ENCODE measurements at regions not wholly inside any gene's neighbourhood (a gene's known extent, or its start where the extent isn't known, plus 50 kb on each side); places are given as distances from the start of the nearest gene placed in this dataset.

GRCh38 chr3:146350852-146351251 is 99.9 kb upstream of the PLSCR4 start:
- WGBS (ENCODE audit: insufficient coverage): no CpG with 5 or more reads among the region's 2 CpGs
- H3K4me3 ChIP-seq (ENCODE audit: control extremely low read depth in 1 of 5, extremely low read depth in 1 of 5, insufficient read depth in 1 of 5, low read depth in 2 of 5, low read length in 4 of 5): no peak overlapping the region
- no peak overlapping the region for H3K4me2 ChIP-seq (replicated peaks; ENCODE audit: low read depth, low read length, poor library complexity, severe bottlenecking)
- no peaks in the 10 kb centered on the region for H4K20me1 ChIP-seq (ENCODE audit: control insufficient read depth, insufficient read depth, low read length, poor library complexity, severe bottlenecking)
- POLR2A ChIA-PET: no interaction called here
- no peak overlapping the region for H2AFZ ChIP-seq (ENCODE audit: insufficient read depth, low read depth, low read length, poor library complexity, severe bottlenecking)
- no peaks in the 10 kb centered on the region for H3K27me3 Mint-ChIP-seq
- no peak overlapping the region for H3K27ac ChIP-seq (ENCODE audit: low read length in 2 of 2)
- H3K4me1 ChIP-seq (ENCODE audit: control insufficient read depth in 2 of 2, insufficient read depth in 2 of 2, low read length in 2 of 2): no peaks in the 10 kb centered on the region
- no peaks in the 10 kb centered on the region for H3K27me3 ChIP-seq (replicated peaks in 1 of 4; ENCODE audit: control extremely low read depth in 1 of 4, control insufficient read depth in 3 of 4, insufficient read depth in 4 of 4, low read length in 3 of 4)
- TF ChIP-seq CTCF (IDR thresholded peaks at IDR 0.05): no peak
- no peak for TF ChIP-seq EZH2 (IDR thresholded peaks at IDR 0.05; ENCODE audit: borderline replicate concordance, insufficient read depth, low read depth, low read length, poor library complexity, severe bottlenecking)
- H3K4me1 Mint-ChIP-seq: no peaks in the 10 kb centered on the region
- H3K79me2 ChIP-seq (ENCODE audit: control insufficient read depth, insufficient read depth, low read length): no peaks in the 10 kb centered on the region
- peaks cover 2% of the 10 kb centered on the region for H3K9me3 Mint-ChIP-seq (ENCODE audit: insufficient read depth)
- H3K9me3 ChIP-seq (ENCODE audit: control extremely low read depth in 1 of 3, control insufficient read depth in 2 of 3, insufficient read depth in 1 of 3, low read length in 2 of 3): no peaks in the 10 kb centered on the region
- intact Hi-C loops (cut with micrococcal nuclease): no loop called here
- no peaks in the 10 kb centered on the region for H3K36me3 ChIP-seq (replicated peaks in 1 of 2; ENCODE audit: control extremely low read depth in 1 of 2, control insufficient read depth in 1 of 2, extremely low read depth in 1 of 2, insufficient read depth in 2 of 2, low read length in 1 of 2)
- H3K27ac Mint-ChIP-seq: no peak overlapping the region
- H3K9ac ChIP-seq (ENCODE audit: low read length): no peak overlapping the region
- no peak overlapping the region for H3K4me3 Mint-ChIP-seq
- CTCF ChIA-PET: no interaction called here
- no peak for DNase-seq
- ATAC-seq (ENCODE audit: low read depth): no peak

- Histone ChIP-seq H2AFZ (ENCODE audit: insufficient read depth, low read depth, low read length, poor library complexity, severe bottlenecking) (no peak overlapping the region), H3K9me3 (ENCODE audit: control extremely low read depth in 1 of 3, control insufficient read depth in 2 of 3, insufficient read depth in 1 of 3, low read length in 2 of 3) (no peaks in the 10 kb centered on the region), H4K20me1 (ENCODE audit: control insufficient read depth, insufficient read depth, low read length, poor library complexity, severe bottlenecking) (no peaks in the 10 kb centered on the region), H3K36me3 (replicated peaks in 1 of 2; ENCODE audit: control extremely low read depth in 1 of 2, control insufficient read depth in 1 of 2, extremely low read depth in 1 of 2, insufficient read depth in 2 of 2, low read length in 1 of 2) (no peaks in the 10 kb centered on the region), H3K79me2 (ENCODE audit: control insufficient read depth, insufficient read depth, low read length) (no peaks in the 10 kb centered on the region), H3K27me3 (replicated peaks in 1 of 4; ENCODE audit: control extremely low read depth in 1 of 4, control insufficient read depth in 3 of 4, insufficient read depth in 4 of 4, low read length in 3 of 4) (no peaks in the 10 kb centered on the region), H3K4me3 (ENCODE audit: control extremely low read depth in 1 of 5, extremely low read depth in 1 of 5, insufficient read depth in 1 of 5, low read depth in 2 of 5, low read length in 4 of 5) (no peak overlapping the region), H3K9ac (ENCODE audit: low read length) (no peak overlapping the region), H3K4me1 (ENCODE audit: control insufficient read depth in 2 of 2, insufficient read depth in 2 of 2, low read length in 2 of 2) (no peaks in the 10 kb centered on the region), H3K27ac (ENCODE audit: low read length in 2 of 2) (no peak overlapping the region), H3K4me2 (replicated peaks; ENCODE audit: low read depth, low read length, poor library complexity, severe bottlenecking) (no peak overlapping the region)
- WGBS (ENCODE audit: insufficient coverage): no CpG with 5 or more reads among the region's 2 CpGs
- ChIA-PET CTCF (no interaction called here), POLR2A (no interaction called here)
- Mint-ChIP-seq H3K4me3 (no peak overlapping the region), H3K27ac (no peak overlapping the region), H3K27me3 (no peaks in the 10 kb centered on the region), H3K4me1 (no peaks in the 10 kb centered on the region), H3K9me3 (ENCODE audit: insufficient read depth) (no peaks in the 10 kb centered on the region)
- intact Hi-C loops (cut with micrococcal nuclease): no loop called here
- DNase-seq (no peak), ATAC-seq (ENCODE audit: low read depth) (no peak)
- TF ChIP-seq EZH2 (IDR thresholded peaks at IDR 0.05; ENCODE audit: borderline replicate concordance, insufficient read depth, low read depth, low read length, poor library complexity, severe bottlenecking): no peak
- no peak for TF ChIP-seq CTCF (IDR thresholded peaks at IDR 0.05)
Measured at GRCh38 chr3:146345900-146346299, 95.0 kb upstream of the PLSCR4 start.

Measured in B cell (primary cell).